B cell (primary cell): ENCODE measurements at regions not wholly inside any gene's neighbourhood (a gene's known extent, or its start where the extent isn't known, plus 50 kb on each side); places are given as distances from the start of the nearest gene placed in this dataset.

Source experiments
- ATAC-seq: fragments of 200-7000 bp; cut with Tn5 transposase; one replicate; pipeline ENCODE4 v1.10.0; 2021; ENCODE audit warnings: low read depth, mild to moderate bottlenecking, moderate number of reproducible peaks, moderate library complexity
- CTCF ChIA-PET: fragments of 350-600 bp; sonication (Branson Sonifier 250); formaldehyde crosslinking; loops from one replicate; lab custom pipeline; 2021; ENCODE audit warnings: antibody characterized with exemption, inconsistent platforms; lab: Charles Lee
- POLR2A ChIA-PET: fragments of 350-600 bp; sonication (Branson Sonifier 250); formaldehyde crosslinking; loops from one replicate; lab custom pipeline; 2021; ENCODE audit warnings: antibody characterized with exemption; lab: Charles Lee
- DNase-seq: peaks from one replicate; pipeline ENCODE4 v3.0.0; 2013
- H2AFZ ChIP-seq: 2 replicates; pipeline ENCODE4 v1.6.1; 2012; ENCODE audit warnings: mild to moderate bottlenecking, low read depth, low read length; ENCODE audit not compliant: insufficient read depth, poor library complexity, severe bottlenecking
- H3K27ac ChIP-seq, 2 donors: 1 replicate in 1 of 2; 2 replicates in 1 of 2; pipeline ENCODE4 v1.5.1; 2012 to 2013; ENCODE audit warnings: low read length in 2 of 2, mild to moderate bottlenecking in 2 of 2, moderate library complexity in 1 of 2
- H3K27me3 ChIP-seq, 4 experiments: fragments of 200-600 bp in 1 of 4; sonication (generic) in 1 of 4; replicated peaks in 1 of 4; 1 replicate in 2 of 4; 2 replicates in 2 of 4; pipeline versions ENCODE4 v1.6.1 to v1.7.0; 2013 to 2016; ENCODE audit warnings: low read length in 3 of 4, mild to moderate bottlenecking in 2 of 4, mixed read lengths in 1 of 4, moderate library complexity in 1 of 4; ENCODE audit not compliant: insufficient read depth in 4 of 4, control insufficient read depth in 3 of 4; ENCODE audit errors: control extremely low read depth in 1 of 4
- H3K36me3 ChIP-seq, 2 experiments: replicated peaks in 1 of 2; 1 replicate in 1 of 2; 2 replicates in 1 of 2; pipeline versions ENCODE4 v1.6.1 to v1.7.1; 2013; ENCODE audit warnings: low read length in 1 of 2; ENCODE audit not compliant: insufficient read depth in 2 of 2, control insufficient read depth in 1 of 2; ENCODE audit errors: control extremely low read depth in 1 of 2, extremely low read depth in 1 of 2
- H3K4me1 ChIP-seq, 2 donors: fragments of 200-600 bp in 1 of 2; sonication (generic) in 1 of 2; 1 replicate in 1 of 2; 2 replicates in 1 of 2; pipeline versions ENCODE4 v1.5.1 to v1.6.1; 2013 to 2017; ENCODE audit warnings: low read length in 2 of 2; ENCODE audit not compliant: control insufficient read depth in 2 of 2, insufficient read depth in 2 of 2
- H3K4me2 ChIP-seq: replicated peaks from 2 replicates; pipeline ENCODE3; 2012; ENCODE audit warnings: mild to moderate bottlenecking, low read depth, low read length; ENCODE audit not compliant: poor library complexity, severe bottlenecking
- H3K4me3 ChIP-seq, 5 experiments: fragments of 200-600 bp in 1 of 5; sonication (generic) in 1 of 5; 1 replicate in 3 of 5; 2 replicates in 2 of 5; pipeline versions ENCODE4 v1.5.1 to v1.7.0; 2011 to 2016; ENCODE audit warnings: low read length in 4 of 5, mild to moderate bottlenecking in 4 of 5, low read depth in 2 of 5, control low read depth in 1 of 5, moderate library complexity in 1 of 5; ENCODE audit not compliant: insufficient read depth in 1 of 5; ENCODE audit errors: control extremely low read depth in 1 of 5, extremely low read depth in 1 of 5
- H3K79me2 ChIP-seq: fragments of 200-600 bp; sonication (generic); one replicate; pipeline ENCODE4 v1.6.0; 2016; ENCODE audit warnings: low read length; ENCODE audit not compliant: control insufficient read depth, insufficient read depth
- H3K9ac ChIP-seq: fragments of 200-600 bp; sonication (generic); 2 replicates; pipeline ENCODE4 v1.6.1; 2017; ENCODE audit warnings: mild to moderate bottlenecking, low read length, moderate library complexity
- H3K9me3 ChIP-seq, 3 donors: one replicate each; pipeline versions ENCODE4 v1.6.1 to v1.7.1; 2013; ENCODE audit warnings: low read length in 2 of 3; ENCODE audit not compliant: control insufficient read depth in 2 of 3, insufficient read depth in 1 of 3; ENCODE audit errors: control extremely low read depth in 1 of 3
- H4K20me1 ChIP-seq: 2 replicates; pipeline ENCODE4 v1.6.0; 2012; ENCODE audit warnings: mild to moderate bottlenecking, low read length; ENCODE audit not compliant: insufficient read depth, control insufficient read depth, poor library complexity, severe bottlenecking
- H3K27ac Mint-ChIP-seq: one replicate; pipeline ENCODE4 v1.8.0; 2021; ENCODE audit warnings: mixed read lengths
- H3K27me3 Mint-ChIP-seq: one replicate; pipeline ENCODE4 v1.8.0; 2021; ENCODE audit warnings: mixed read lengths
- H3K4me1 Mint-ChIP-seq: one replicate; pipeline ENCODE4 v1.8.0; 2021; ENCODE audit warnings: mixed read lengths
- H3K4me3 Mint-ChIP-seq: one replicate; pipeline ENCODE4 v1.8.0; 2021; ENCODE audit warnings: mixed read lengths
- H3K9me3 Mint-ChIP-seq: one replicate; pipeline ENCODE4 v1.8.0; 2022; ENCODE audit warnings: mixed read lengths; ENCODE audit not compliant: insufficient read depth
- EZH2 ChIP-seq: IDR thresholded peaks from 2 replicates; pipeline ENCODE4 v1.6.1; 2012; ENCODE audit warnings: borderline replicate concordance, low read depth, mild to moderate bottlenecking, moderate library complexity, low read length; ENCODE audit not compliant: insufficient read depth, poor library complexity, severe bottlenecking
- WGBS: methylation state at CpG from one replicate; pipeline ENCODE4 v1.1.5; 2013; ENCODE audit warnings: missing lambda C conversion rate; ENCODE audit not compliant: insufficient coverage; 5-methylcytosine and 5-hydroxymethylcytosine counted together
- intact Hi-C: fragments of 100-400 bp; cut with micrococcal nuclease; formaldehyde crosslinking; loops from one replicate; pipeline ENCODE4 v1.10.0; 2022
- TF ChIP-seq, protein P1 (sequence below): fragments of 200-600 bp; IDR thresholded peaks from one replicate; pipeline ENCODE4 v1.8.0; 2022; ENCODE audit warnings: antibody characterized with exemption, mild to moderate bottlenecking

DNA sequence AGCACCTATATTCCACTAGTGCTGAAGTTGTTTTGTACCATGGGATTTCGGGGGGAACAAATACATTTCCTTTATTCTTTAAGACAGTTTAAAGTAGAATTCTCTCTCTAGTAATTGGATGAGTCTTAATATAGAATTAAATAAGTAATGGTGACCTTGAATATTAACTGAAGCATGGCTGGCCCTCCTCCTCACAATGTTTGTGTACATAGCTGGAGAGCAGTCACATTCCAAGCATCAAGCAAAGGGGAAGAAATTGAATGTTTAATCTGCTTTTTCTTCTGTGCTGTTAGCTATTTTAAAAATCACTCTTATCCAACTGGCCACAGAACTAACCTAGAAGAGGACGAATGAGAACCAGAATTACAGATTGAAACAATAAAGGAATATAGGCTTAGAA is 906.9 kb downstream of the CCSER2 start:
- no peaks in the 10 kb centered on the region for H3K79me2 ChIP-seq

DNA sequence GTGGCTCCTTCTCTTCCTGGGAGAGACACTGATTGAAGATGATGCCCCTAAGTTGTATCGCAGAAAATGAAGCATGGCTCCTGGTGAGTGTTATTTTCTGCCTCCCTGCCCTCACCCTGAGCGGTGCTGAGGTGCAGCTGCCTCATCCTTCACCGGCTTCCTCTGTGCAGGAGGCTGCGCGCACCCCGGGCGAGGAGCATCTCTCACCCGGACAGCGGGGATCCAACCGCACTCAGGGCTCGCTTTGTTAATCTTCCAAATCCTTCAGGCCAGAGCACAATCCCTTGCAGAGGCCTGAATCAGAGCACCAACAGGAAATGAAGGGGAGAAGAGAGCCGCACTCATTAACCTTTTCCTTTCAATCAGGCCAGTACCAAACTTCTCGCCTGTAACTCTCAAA is 910.3 kb downstream of the CCSER2 start:
- H3K27me3 Mint-ChIP-seq = no peaks in the 10 kb centered on the region
- Histone ChIP-seq H3K9me3 (peaks cover 0 to 11% (median 0%) of the 10 kb centered on the region in 3 donors), H3K27me3 (no peaks in the 10 kb centered on the region), H3K27ac (no peak overlapping the region), H4K20me1 (no peaks in the 10 kb centered on the region), H3K79me2 (no peaks in the 10 kb centered on the region), H2AFZ (no peak overlapping the region), H3K4me3 (no peak overlapping the region), H3K4me2 (no peak overlapping the region), H3K9ac (no peak overlapping the region), H3K36me3 (no peaks in the 10 kb centered on the region), H3K4me1 (no peaks in the 10 kb centered on the region)
- CTCF ChIA-PET = no interaction called here
- no peak overlapping the region for H3K4me3 Mint-ChIP-seq
- TF ChIP-seq EZH2 = no peak
- TF ChIP-seq, protein P1, sequence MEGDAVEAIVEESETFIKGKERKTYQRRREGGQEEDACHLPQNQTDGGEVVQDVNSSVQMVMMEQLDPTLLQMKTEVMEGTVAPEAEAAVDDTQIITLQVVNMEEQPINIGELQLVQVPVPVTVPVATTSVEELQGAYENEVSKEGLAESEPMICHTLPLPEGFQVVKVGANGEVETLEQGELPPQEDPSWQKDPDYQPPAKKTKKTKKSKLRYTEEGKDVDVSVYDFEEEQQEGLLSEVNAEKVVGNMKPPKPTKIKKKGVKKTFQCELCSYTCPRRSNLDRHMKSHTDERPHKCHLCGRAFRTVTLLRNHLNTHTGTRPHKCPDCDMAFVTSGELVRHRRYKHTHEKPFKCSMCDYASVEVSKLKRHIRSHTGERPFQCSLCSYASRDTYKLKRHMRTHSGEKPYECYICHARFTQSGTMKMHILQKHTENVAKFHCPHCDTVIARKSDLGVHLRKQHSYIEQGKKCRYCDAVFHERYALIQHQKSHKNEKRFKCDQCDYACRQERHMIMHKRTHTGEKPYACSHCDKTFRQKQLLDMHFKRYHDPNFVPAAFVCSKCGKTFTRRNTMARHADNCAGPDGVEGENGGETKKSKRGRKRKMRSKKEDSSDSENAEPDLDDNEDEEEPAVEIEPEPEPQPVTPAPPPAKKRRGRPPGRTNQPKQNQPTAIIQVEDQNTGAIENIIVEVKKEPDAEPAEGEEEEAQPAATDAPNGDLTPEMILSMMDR = no peak
- H3K27ac Mint-ChIP-seq = no peak overlapping the region
- no peak for ATAC-seq
- intact Hi-C loops = no loop called here
- DNase-seq = no peak
- H3K4me1 Mint-ChIP-seq = no peaks in the 10 kb centered on the region
- WGBS = 92% methylated on average over 11 of the region's 13 CpGs
- peaks cover 3% of the 10 kb centered on the region for H3K9me3 Mint-ChIP-seq
- POLR2A ChIA-PET = no interaction called here

More for the DNA sequence above, 906.9 kb downstream of the CCSER2 start:
- intact Hi-C loops = no loop called here
- Histone ChIP-seq H3K9ac (no peak overlapping the region), H3K27me3 (no peaks in the 10 kb centered on the region), H3K4me1 (no peaks in the 10 kb centered on the region), H4K20me1 (no peaks in the 10 kb centered on the region), H3K27ac (no peak overlapping the region), H3K4me3 (no peak overlapping the region), H3K4me2 (no peak overlapping the region), H3K9me3 (peaks cover 0 to 11% (median 0%) of the 10 kb centered on the region in 3 donors), H2AFZ (no peak overlapping the region), H3K36me3 (no peaks in the 10 kb centered on the region)
- Mint-ChIP-seq H3K9me3 (peaks cover 3% of the 10 kb centered on the region), H3K4me3 (no peak overlapping the region), H3K27ac (no peak overlapping the region), H3K4me1 (no peaks in the 10 kb centered on the region), H3K27me3 (no peaks in the 10 kb centered on the region)
- no peak for TF ChIP-seq EZH2
- TF ChIP-seq, protein P1 = no peak
- WGBS = no CpG with 5 or more reads among the region's 2 CpGs
- CTCF ChIA-PET = no interaction called here
- ATAC-seq = no peak
- no peak for DNase-seq
- POLR2A ChIA-PET = no interaction called here
